ENCODE measurements at regions not wholly inside any gene's neighbourhood (a gene's known extent, or its start where the extent isn't known, plus 50 kb on each side); places are given as distances from the start of the nearest gene placed in this dataset.

DNA sequence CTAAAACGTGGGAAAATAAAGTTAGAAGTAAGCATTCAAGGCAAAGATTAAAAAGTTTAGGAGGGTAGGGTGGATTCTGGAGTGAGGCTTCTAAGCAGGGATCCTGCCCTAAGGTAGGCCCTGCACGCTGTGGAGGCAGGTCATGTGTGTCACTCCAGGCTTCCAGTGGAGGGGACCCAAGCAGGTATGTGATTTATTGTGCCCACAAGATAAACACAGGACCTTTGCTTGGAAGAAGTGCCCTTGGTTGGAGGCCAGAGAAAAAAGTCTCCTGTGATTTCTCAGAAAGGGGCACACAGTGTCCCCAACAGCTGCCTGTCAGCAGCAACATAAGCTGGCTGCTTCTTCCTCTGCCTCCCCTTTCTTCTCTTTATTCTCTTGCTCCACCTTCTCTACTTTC lies 110.8 kb downstream of the FOXD2 start:
- Histone ChIP-seq H3K23ac (ENCODE audit: insufficient read length, low read depth, low read length) (no peak overlapping the region), H3K4me2 (ENCODE audit: insufficient read depth, insufficient read length, low read length) (no peak overlapping the region), H4K91ac (ENCODE audit: insufficient read length, low read depth, low read length) (no peak overlapping the region), H3K79me2 (ENCODE audit: insufficient read depth, low read length) (no peaks in the 10 kb centered on the region), H4K20me1 (ENCODE audit: control insufficient read depth, insufficient read depth, insufficient read length) (no peaks in the 10 kb centered on the region), H3K27me3 (ENCODE audit: insufficient read depth, low read length) (no peaks in the 10 kb centered on the region), H2AK5ac (ENCODE audit: insufficient read length, low read length) (no peak overlapping the region), H2AFZ (ENCODE audit: low read length) (no peak overlapping the region), H2BK20ac (ENCODE audit: low read depth, low read length, poor library complexity, severe bottlenecking) (no peak overlapping the region), H3K56ac (ENCODE audit: insufficient read length, low read depth, low read length) (no peak overlapping the region), H3K79me1 (ENCODE audit: insufficient read depth, low read depth, low read length, poor library complexity, severe bottlenecking) (no peaks in the 10 kb centered on the region), H2BK12ac (ENCODE audit: insufficient read length, low read depth, low read length) (no peak overlapping the region), H3K23me2 (ENCODE audit: insufficient read length, low read depth, low read length, poor library complexity, severe bottlenecking) (no peaks in the 10 kb centered on the region), H2BK5ac (ENCODE audit: insufficient read length, low read length) (no peak overlapping the region), H3K18ac (ENCODE audit: insufficient read length, low read depth, low read length) (no peak overlapping the region), H3K4me1 (ENCODE audit: insufficient read depth, low read length) (peaks cover 2% of the 10 kb centered on the region; the same call in 1 of the 2 replicates), H4K5ac (ENCODE audit: insufficient read length, low read depth, low read length) (no peak overlapping the region), H3K27ac (ENCODE audit: insufficient read length, low read depth, low read length) (no peak overlapping the region), H3K9ac (ENCODE audit: extremely low read depth, insufficient read length, low read length) (no peak overlapping the region), H3K14ac (ENCODE audit: insufficient read depth, low read length) (no peak overlapping the region), H3K9me3 (ENCODE audit: control insufficient read depth, low read depth, low read length) (no peaks in the 10 kb centered on the region), H3K4ac (ENCODE audit: low read depth, low read length) (no peak overlapping the region), H4K8ac (replicated peaks; ENCODE audit: insufficient read length, low read depth, low read length) (no peak overlapping the region), H2BK120ac (ENCODE audit: low read depth, low read length, poor library complexity, severe bottlenecking) (no peak overlapping the region), H2BK15ac (ENCODE audit: low read depth, low read length) (no peak overlapping the region), H3T11ph (ENCODE audit: low read length) (no peak overlapping the region)
- DNase-seq: no peak
- no peaks in the 10 kb centered on the region for H3K9me3 Mint-ChIP-seq
- no peaks in the 10 kb centered on the region for H3K36me3 Mint-ChIP-seq (ENCODE audit: insufficient read depth in 1 of 3, low read depth in 3 of 3)
- peak overlapping the region in 1 of 3 experiments; percentile 40; a peak in 2 of 7 replicates for H3K27ac Mint-ChIP-seq
- no CpG with 5 or more reads among the region's 2 CpGs for WGBS (ENCODE audit: extremely low coverage, insufficient read length, low lambda C conversion rate)
- peaks cover 9% of the 10 kb centered on the region for H3K27me3 Mint-ChIP-seq (ENCODE audit: low read depth)
- peaks cover 34 to 36% of the 10 kb centered on the region in 2 experiments for H3K4me1 Mint-ChIP-seq
- no peak overlapping the region for H3K4me3 Mint-ChIP-seq
- no peak for TF ChIP-seq CTCF (conservative IDR thresholded peaks at IDR 0.05)

Measured in H9 (cell line).